ENCODE measurements at regions not wholly inside any gene's neighbourhood (a gene's known extent, or its start where the extent isn't known, plus 50 kb on each side); places are given as distances from the start of the nearest gene placed in this dataset.

DNA sequence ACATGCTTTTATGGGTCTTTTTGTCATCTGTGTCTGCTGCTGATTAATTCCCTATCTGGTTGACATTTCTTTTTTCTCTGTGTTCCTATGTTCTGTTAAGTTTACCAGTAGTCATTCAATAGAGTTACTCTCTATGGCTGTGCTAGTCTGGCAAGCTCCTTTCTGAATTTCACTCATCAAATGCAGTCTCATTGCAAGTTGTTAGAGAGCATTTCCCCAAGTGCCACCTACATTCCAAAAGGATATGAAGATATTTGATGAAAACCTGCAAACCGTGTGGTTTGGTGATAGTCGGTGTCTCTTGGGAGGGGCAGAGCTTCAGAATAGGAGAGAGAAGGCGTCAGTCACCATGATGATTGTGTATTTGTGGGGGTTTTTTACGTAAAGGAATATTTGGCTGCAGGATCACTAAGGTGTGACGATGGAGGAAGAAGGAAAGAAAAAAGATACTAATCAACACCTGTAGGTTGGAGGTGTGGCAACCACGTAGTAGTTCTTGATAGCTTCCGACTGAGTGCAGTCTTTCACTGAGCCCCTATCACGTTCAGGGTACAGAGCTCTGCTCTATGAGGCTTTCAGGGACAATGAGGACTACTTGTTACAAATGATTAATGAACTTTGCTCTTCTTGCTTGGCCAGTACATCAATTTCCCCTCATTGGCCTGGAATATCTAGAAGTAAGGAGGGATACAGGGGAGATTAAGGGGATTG lies 73.1 kb upstream of the TNFAIP3 start:
- peaks cover 4% of the 10 kb centered on the region for H3K4me1 ChIP-seq (ENCODE audit: low read depth)
- no peak for DNase-seq (ENCODE audit: low read depth in 1 of 2, low spot score in 1 of 2)
- H3K4me3 ChIP-seq: no peak overlapping the region
- H3K9me3 ChIP-seq (ENCODE audit: low read depth): no peaks in the 10 kb centered on the region
- no peaks in the 10 kb centered on the region for H3K27me3 ChIP-seq
- H3K27ac ChIP-seq: no peak overlapping the region
- TF ChIP-seq, protein P1, sequence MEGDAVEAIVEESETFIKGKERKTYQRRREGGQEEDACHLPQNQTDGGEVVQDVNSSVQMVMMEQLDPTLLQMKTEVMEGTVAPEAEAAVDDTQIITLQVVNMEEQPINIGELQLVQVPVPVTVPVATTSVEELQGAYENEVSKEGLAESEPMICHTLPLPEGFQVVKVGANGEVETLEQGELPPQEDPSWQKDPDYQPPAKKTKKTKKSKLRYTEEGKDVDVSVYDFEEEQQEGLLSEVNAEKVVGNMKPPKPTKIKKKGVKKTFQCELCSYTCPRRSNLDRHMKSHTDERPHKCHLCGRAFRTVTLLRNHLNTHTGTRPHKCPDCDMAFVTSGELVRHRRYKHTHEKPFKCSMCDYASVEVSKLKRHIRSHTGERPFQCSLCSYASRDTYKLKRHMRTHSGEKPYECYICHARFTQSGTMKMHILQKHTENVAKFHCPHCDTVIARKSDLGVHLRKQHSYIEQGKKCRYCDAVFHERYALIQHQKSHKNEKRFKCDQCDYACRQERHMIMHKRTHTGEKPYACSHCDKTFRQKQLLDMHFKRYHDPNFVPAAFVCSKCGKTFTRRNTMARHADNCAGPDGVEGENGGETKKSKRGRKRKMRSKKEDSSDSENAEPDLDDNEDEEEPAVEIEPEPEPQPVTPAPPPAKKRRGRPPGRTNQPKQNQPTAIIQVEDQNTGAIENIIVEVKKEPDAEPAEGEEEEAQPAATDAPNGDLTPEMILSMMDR (IDR thresholded peaks at IDR 0.05; ENCODE audit: low read depth, low read length): no peak
- H3K36me3 ChIP-seq: no peaks in the 10 kb centered on the region

DNA sequence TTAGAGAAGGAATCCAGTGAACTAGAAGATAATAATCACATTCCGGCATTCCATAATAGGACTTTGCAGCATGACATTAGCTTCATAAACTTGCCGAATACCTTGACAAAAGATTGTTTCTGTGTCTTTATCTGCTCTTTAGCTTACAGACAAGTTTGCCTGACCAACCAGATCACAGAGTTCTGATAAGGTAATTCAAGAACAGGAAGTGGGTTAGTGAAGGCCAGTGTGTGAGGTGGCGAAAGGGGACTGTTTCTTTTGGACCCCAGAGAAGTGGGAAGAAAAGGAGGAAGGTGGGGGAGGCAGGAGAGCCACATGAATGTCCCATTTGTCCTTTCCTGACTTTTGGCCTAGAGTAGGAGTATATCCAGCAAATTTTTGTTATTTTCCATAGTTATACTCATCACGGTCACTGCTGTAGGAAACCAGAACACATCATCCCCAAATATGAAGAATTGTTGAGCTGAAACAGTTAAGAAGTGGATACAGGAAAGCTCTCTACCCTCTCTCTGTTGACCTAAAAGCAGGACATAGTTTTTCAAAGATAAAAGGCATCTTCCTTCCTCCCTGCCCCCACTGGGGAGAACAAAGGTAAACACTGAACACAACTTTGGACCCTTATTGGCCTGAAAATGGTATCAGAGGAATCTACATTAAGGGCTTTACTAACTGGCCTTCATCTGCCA lies 72.4 kb upstream of the TNFAIP3 start:
- Histone ChIP-seq H3K4me3 (no peak overlapping the region), H3K36me3 (no peaks in the 10 kb centered on the region), H3K4me1 (ENCODE audit: low read depth) (peaks cover 4% of the 10 kb centered on the region), H3K9me3 (ENCODE audit: low read depth) (no peaks in the 10 kb centered on the region), H3K27me3 (no peaks in the 10 kb centered on the region), H3K27ac (no peak overlapping the region)
- TF ChIP-seq, protein P1 (IDR thresholded peaks at IDR 0.05; ENCODE audit: low read depth, low read length): no peak
- no peak for DNase-seq (ENCODE audit: low read depth in 1 of 2, low spot score in 1 of 2)

DNA sequence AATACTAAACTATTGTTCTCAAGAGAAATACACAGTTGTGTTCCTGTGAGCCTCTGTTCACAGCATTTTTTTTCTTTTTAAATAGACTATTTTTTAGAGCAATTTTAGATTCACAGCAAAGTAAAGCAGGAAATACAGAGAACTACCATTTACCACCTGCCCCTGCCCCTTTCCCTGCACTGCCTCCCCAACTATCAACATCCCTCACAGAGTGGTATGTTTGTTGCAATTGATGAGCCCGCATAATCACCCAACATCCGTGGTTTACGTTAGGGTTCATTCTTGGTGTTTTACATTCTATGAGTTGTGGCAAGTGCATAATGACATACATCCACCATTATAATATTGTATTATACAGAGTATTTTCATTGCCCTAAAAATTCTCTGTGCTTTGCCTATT lies 71.6 kb upstream of the TNFAIP3 start:
- DNase-seq (ENCODE audit: low read depth in 1 of 2, low spot score in 1 of 2): no peak
- no peak overlapping the region for H3K4me3 ChIP-seq
- H3K27ac ChIP-seq: no peak overlapping the region
- no peaks in the 10 kb centered on the region for H3K27me3 ChIP-seq
- TF ChIP-seq, protein P1 (IDR thresholded peaks at IDR 0.05; ENCODE audit: low read depth, low read length): no peak
- no peaks in the 10 kb centered on the region for H3K9me3 ChIP-seq (ENCODE audit: low read depth)
- no peaks in the 10 kb centered on the region for H3K36me3 ChIP-seq
- peaks cover 7% of the 10 kb centered on the region for H3K4me1 ChIP-seq (ENCODE audit: low read depth)

DNA sequence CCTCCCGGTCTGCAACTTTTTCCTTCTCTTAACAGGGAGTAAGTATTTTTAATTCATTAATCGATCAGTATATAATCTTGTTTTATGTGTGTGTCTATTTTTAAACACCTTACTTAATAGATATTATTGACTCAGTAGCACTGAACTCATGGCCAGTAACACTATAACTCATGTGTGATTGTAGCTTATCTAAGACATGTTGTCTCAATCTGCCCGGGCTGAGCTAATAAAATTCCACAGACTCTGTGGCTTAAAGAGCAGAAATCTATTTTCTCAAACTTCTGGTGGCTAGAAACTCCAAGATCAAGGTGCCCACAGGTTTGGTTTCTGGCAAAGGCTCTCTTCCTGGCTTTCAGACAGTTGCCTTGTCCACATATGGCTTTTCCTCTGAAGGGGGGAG lies 68.8 kb upstream of the TNFAIP3 start:
- H3K9me3 ChIP-seq (ENCODE audit: low read depth): no peaks in the 10 kb centered on the region
- H3K36me3 ChIP-seq: no peaks in the 10 kb centered on the region
- DNase-seq (ENCODE audit: low read depth in 1 of 2, low spot score in 1 of 2): no peak
- H3K27me3 ChIP-seq: no peaks in the 10 kb centered on the region
- TF ChIP-seq, protein P1 (IDR thresholded peaks at IDR 0.05; ENCODE audit: low read depth, low read length): no peak
- H3K27ac ChIP-seq: no peak overlapping the region
- H3K4me3 ChIP-seq: no peak overlapping the region
- peaks cover 26% of the 10 kb centered on the region for H3K4me1 ChIP-seq (ENCODE audit: low read depth)

DNA sequence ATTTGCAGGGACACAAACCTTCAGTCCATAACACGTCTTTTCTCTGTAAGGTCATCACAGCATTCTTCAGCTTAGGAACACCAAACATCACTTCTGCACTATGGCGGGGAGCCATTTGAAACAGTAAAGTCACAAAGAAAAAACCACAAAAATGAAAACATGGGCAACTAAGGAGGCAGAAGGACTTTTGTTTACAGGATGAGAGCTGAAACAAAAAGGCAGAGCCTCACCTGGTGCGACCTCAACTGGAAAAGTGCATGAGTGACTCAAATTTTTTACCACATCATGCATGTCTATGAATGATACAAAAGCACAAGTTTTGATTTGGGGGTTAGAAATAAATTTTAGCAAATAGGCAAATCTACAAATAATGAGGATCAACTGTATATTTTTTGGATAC lies 68.2 kb upstream of the TNFAIP3 start:
- no peak for DNase-seq (ENCODE audit: low read depth in 1 of 2, low spot score in 1 of 2)
- Histone ChIP-seq H3K27me3 (no peaks in the 10 kb centered on the region), H3K9me3 (ENCODE audit: low read depth) (no peaks in the 10 kb centered on the region), H3K4me3 (no peak overlapping the region), H3K27ac (no peak overlapping the region), H3K4me1 (ENCODE audit: low read depth) (peaks cover 26% of the 10 kb centered on the region), H3K36me3 (no peaks in the 10 kb centered on the region)
- TF ChIP-seq, protein P1 (IDR thresholded peaks at IDR 0.05; ENCODE audit: low read depth, low read length): no peak

Measured in cardiac muscle cell (in vitro differentiated cells and primary cell).